GM18499 (cell line): ENCODE measurements at regions not wholly inside any gene's neighbourhood (a gene's known extent, or its start where the extent isn't known, plus 50 kb on each side); places are given as distances from the start of the nearest gene placed in this dataset.

ENCODE experiments used
- ATAC-seq: cut with Tn5 transposase; IDR thresholded peaks from one replicate; pipeline ENCODE4 v1.9.1; 2021; ENCODE audit warnings: moderate number of reproducible peaks; ENCODE audit not compliant: insufficient read depth, unreplicated experiment

DNA sequence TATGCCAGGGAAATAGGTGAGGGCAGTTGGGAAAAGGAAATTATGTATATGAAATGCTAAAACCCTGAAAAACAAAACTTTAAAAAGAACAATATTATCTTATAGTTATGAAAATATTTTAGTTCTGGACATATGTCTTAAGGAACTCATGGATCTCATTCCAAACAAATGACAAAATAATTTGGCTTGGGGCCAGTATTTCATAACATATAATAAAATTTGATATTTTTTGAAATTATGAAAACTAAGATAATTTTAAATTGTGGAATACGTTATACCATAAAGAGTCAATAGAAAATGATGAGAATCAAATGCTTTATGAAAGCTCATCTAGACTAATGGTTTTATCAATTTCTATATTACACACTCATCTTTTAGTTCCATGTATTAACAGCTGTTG is 173.8 kb upstream of the DCN start:
- no peak for ATAC-seq

DNA sequence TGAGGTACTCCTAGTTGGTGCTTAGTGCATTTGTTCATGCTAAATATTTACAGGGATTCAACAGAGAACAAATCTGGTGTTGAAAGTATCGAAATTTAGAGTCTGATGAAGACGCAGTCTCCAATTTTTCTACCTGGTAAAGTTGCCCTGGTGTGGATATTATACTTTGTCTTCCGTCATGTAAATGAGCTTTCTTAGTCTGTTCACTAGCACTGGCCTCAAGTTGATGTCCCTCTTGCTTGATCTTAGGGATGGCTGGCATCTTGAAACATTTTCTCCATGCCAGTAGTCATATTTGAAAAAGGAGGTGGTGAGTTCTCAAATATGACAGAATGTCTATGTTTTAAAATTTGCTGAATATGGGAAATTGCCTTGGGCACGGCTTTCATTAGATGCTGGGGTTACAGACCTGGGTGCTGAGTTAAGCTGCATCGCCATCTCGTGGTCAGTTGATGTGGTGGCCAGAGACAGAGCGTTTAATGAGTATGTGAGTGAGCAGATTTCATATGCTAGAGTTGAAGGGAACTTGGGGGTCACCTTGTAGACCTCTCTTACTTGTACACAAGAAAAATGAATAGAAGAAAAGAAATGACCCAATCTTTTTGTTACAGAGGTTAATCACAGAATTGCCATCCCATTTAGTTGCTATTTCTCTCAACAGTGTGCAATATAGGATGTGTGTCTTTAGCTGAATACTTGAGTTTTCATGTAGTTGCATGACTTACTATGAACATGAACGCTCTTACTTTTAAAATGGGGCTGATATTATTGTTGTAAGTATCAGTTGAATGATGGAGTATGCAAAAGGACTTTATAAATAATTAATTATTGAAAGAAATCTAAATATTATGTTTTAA is 172.8 kb upstream of the DCN start:
- peak; percentile 94 for ATAC-seq

DNA sequence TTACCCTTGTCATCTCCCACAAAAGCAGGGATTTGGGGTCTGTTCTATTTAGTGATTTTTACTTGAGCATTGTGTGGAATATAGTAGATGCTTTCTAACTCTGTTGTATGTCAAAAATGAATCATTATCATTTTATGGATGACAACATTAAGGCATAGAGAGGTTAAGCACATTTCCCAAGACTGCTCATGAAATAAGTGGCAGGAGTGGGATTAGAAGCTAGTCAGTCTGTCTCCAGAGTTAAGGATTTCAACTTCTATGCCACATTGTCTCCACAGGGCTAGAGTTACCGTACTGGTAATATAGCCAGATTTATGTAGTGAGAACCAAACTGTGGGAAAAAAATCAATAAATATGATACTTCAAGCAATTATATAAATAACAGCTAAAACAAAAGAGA is 170.6 kb upstream of the DCN start:
- ATAC-seq: no peak

DNA sequence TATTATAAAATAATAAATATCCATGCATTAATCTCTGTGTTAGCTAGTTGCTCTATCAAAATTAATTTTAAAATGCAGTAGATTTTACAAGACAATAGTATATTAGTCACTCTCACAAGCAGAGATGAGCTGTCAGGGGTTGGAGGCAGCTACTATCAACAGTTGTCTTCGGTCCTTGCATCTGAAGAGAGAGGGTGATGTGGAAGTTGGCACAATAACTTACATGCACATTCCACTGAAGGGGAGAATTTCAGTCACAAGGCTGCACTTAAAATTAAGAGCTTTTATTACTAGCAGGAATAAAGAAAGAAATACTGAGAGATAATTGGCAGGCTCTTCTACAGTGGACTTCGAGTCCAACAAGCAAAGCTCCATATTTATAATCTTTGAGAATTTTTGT is 166.9 kb upstream of the DCN start:
- ATAC-seq: no peak

DNA sequence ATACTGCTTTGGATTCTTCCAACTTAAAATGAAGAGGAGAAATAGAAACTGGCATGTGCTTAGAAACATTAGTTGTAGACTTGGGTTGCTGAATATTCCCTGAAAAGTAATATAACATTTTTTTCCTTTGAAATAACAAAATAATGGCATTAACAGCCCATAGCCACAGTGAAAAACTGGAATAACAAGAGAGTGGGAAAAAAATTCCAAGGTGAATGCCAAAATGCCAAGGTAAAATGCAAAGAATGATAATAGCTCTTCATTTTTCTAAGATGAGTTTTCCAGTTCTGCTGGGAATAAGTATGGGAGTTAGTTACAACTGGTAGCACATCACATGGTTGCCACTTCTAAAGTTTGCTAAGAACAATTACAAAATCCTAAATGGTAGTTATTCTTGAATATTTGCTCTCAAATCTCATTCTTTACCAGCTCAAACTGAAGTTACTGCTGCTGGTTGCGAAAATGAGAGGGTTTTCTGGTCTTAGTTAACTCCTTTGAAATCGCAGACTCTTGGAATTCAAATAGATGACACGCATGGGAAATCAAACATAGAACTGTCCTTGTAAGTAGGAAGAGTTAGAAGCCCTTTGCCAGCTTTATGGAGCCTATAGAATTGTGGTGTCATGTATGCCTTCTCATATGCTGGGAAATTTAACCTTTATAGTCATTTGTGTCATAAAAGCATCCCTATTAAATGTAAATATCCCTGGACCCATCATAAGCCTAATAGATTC is 165.0 kb upstream of the DCN start:
- ATAC-seq: no peak

DNA sequence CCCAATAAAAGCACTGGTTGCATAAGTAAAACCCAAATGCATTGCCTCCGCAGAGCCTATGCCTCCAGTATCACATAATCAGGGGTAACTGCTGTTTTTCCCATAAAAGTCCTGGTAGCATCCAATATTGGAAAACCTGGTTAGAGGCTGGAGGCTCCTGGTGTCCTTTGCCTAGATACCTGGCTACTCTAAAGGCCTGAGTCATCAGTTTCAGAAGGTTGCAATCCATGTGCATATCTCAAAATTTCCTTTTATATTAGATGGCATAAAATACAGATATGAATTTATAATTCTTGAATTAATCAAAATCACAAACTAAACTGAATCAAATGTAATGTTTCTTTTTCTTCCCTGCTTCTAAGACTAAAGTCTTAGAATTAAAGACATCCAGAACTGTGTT is 164.2 kb upstream of the DCN start:
- no peak for ATAC-seq

DNA sequence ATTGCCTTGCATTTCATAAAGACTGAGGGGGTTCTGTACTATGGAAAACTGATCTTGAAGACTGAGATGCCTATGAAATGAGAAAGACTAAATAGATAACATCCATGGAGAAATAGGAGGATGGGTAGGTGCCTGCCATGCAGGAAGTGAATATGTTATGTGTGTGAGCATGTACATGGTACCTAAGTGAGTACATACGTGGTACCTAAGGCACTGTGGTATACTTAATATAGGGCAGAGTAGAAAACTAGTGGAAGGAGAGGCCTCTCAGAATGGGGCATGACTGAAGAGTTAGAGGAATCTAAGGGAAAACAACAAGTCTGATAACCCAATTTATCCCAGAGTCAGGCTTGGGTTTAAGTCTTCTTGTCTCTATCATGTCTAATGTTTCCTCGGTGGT is 161.8 kb upstream of the DCN start:
- ATAC-seq: no peak

GRCh38 chr12:91343010-91343409 is 160.4 kb upstream of the DCN start:
- ATAC-seq: no peak

GRCh38 chr12:91339106-91339505 is 156.5 kb upstream of the DCN start:
- ATAC-seq: no peak

DNA sequence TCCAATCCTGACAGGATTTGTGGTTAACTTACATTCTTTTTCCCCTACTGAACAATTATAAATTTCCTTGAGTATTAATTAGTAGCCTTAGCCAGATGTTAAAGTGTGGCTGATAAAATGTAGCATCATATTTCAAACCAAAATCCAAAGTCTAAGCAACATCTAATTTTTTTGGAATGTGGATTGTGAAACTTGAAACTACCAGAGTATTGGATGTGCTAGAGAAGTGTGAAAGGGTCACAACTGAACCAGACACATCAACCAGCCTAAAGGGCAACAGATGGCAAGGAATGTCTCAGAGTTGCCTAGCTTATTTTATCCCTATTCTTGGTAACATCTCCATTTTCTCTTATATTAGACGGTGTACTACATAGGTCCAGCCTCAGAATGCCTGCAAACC is 153.1 kb upstream of the DCN start:
- no peak for ATAC-seq

DNA sequence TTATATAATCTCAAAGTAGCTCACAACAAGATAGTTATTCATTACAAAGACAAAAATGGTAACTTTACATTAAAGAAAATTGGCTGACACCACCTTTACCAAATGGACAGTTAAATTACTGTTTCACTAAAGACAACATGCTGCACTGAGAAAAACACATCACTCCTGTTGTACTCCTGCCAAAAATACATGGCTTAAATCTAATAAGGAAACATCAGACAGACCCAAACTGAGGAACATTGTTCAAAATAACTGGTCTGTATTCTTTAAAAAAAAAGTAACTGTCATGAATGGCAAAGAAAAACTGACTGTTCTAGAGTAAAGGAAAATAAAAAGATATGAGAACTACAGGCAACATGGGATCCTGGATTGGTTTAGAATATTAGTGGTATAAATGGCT is 151.3 kb upstream of the DCN start:
- ATAC-seq: no peak

DNA sequence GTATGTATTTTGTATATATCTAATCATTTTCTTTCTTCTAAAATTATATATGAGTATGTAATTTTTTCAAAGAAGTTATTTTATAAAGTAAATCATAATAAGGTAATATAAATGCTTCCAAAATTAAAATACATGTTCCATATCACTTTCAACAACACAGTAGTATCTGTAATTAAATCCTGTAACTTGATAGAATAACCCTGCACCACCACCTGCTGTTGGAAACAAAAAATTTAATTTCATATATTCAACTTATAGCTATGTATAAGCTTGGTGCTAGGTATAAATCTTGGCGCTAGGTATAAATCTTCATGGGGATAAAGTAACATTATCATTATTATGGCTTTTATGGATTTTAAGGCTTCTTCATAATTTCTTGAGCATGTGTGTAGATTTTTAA is 149.7 kb upstream of the DCN start:
- no peak for ATAC-seq

- no peak for ATAC-seq
Measured at GRCh38 chr12:91331371-91331770, 148.8 kb upstream of the DCN start.

DNA sequence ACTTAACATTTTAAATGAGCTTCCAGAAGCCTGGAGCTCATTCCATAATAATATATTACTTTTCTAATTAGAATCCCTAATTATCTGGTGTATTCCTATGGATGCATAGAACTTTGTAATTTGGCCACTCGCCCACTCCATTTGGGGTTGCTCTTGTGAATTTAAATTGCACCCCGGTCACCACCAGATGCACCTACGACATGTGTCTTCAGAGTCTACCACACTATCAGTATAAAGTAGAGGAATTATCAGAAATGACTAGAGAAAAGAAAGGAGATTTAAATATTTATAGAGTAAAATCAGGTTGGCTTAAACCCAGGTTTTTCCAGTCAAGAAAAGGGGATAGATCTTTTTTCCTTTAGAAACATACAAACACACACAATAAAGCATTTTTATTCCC is 145.8 kb upstream of the DCN start:
- no peak for ATAC-seq

GRCh38 chr12:91327889-91328288 is 145.3 kb upstream of the DCN start:
- ATAC-seq: no peak

DNA sequence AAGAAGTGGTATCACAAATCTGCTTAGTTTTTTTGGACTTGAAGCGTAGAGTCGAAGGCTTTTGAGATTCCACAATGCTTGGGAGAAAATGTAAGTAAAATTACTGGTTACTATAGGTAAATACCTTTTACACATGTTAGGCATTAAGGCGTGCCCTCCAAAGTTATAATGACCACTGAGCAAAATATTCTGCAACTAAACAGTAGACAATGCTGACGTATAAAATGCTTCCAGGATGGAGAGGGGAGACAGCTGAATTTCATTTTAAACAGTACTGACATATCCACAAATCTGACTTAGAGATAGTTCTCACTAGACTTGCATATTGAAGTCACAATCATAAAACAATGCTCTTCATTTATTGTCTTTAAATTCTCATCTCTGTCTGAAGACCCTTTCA is 144.5 kb upstream of the DCN start:
- no peak for ATAC-seq

DNA sequence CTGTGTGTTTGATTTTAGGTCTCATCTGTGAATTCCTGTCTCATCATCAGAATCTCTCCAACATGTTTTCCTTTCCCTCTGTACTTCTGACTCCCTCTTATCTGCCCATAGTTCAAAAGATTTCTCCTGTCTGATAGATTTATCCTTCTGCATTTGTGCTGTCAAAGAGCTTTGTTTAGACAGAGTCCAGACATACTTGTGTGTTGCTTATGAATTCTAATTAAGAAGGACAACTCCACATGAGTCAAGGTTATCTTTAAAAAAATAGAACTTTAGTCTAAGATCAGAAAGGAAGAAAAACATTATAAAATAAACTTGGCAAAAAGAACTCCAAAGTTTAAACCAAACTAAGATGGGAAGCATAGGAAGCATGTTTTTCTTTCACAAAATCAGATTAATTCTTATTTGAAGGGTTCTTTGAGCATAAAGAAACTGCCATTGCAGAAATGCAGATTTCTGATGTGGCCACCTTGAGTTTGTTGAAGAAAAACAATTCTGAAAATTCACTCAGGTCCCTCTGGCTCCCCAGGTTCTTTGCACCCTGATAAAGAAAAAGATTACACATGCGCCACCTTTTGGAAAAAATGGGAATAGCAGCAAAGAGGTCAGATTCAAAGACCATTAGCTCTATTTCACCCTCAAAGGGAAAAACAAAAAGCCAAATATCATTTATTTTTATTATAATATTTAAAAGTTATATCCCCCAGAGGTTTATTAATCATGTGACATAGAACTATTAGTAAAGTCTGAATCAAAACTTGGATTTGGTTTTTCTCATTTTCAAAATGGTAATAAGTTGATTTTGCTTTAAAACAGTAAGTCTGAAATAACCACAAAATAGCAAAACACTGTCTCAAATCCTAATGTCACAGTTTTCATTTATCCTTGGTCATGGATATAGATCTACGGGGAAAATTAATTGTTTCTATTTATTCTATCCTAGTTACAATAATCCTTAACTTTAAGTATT is 143.7 kb upstream of the DCN start:
- ATAC-seq: no peak

- ATAC-seq: no peak
Measured at GRCh38 chr12:91320999-91321398, 138.4 kb upstream of the DCN start.

- ATAC-seq: no peak
Measured at GRCh38 chr12:91319071-91319760, 136.6 kb upstream of the DCN start.

- no peak for ATAC-seq
Measured at GRCh38 chr12:91317306-91317705, 134.7 kb upstream of the DCN start.
